PC-9 (cell line): ENCODE measurements at regions not wholly inside any gene's neighbourhood (a gene's known extent, or its start where the extent isn't known, plus 50 kb on each side); places are given as distances from the start of the nearest gene placed in this dataset.

Experiments
- EZH2 ChIP-seq: fragments of 200-600 bp; sonication (generic); IDR thresholded peaks from 2 replicates; pipeline ENCODE4 v1.8.0; 2017; ENCODE audit warnings: antibody characterized with exemption, low read depth
- TF ChIP-seq, protein P1 (sequence below): fragments of 200-600 bp; sonication (generic); conservative IDR thresholded peaks from 2 replicates; pipeline ENCODE4 v1.6.1; 2017; ENCODE audit warnings: mixed run types, antibody characterized with exemption, mild to moderate bottlenecking, moderate library complexity

DNA sequence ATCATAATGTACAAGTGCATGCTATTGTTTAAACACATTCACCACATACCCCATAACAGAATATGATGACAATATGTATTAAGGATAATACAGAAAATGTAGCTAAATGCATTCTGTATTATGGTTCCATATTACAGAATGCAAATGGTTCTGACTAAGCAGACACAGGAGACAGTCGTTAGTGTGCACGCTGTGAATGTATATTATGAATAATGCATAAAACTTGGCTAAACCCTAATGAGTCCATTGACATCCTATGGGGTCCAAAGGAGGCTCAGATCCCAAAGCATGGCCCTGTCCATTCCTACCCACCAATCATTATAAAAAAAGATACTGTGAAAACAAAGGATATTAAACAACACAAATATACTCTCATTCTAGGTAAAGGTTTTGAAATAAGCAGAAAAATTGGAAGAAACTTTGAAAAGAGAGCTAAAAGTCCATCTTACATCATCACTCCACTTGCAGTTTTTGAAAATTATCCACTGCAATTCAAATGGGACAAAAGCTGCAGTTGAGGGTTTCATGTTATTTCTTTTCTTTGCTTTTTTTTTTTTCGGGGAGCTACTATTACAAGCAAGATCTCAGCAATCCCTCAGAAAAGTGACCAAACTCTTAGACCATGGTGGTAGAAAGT is 415.1 kb downstream of the BCAT1 start:
- TF ChIP-seq, protein P1, sequence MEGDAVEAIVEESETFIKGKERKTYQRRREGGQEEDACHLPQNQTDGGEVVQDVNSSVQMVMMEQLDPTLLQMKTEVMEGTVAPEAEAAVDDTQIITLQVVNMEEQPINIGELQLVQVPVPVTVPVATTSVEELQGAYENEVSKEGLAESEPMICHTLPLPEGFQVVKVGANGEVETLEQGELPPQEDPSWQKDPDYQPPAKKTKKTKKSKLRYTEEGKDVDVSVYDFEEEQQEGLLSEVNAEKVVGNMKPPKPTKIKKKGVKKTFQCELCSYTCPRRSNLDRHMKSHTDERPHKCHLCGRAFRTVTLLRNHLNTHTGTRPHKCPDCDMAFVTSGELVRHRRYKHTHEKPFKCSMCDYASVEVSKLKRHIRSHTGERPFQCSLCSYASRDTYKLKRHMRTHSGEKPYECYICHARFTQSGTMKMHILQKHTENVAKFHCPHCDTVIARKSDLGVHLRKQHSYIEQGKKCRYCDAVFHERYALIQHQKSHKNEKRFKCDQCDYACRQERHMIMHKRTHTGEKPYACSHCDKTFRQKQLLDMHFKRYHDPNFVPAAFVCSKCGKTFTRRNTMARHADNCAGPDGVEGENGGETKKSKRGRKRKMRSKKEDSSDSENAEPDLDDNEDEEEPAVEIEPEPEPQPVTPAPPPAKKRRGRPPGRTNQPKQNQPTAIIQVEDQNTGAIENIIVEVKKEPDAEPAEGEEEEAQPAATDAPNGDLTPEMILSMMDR: no peak
- TF ChIP-seq EZH2: no peak
